Epithelial cell of proximal tubule (primary cell): ENCODE measurements at regions not wholly inside any gene's neighbourhood (a gene's known extent, or its start where the extent isn't known, plus 50 kb on each side); places are given as distances from the start of the nearest gene placed in this dataset.

ENCODE experiments used
- DNase-seq: peaks from one replicate; pipeline ENCODE4 v3.0.0-alpha.2; 2011; ENCODE audit warnings: low read depth
- H3K4me3 ChIP-seq: 2 replicates; pipeline ENCODE4 v1.5.1; 2011; ENCODE audit warnings: low read depth, mild to moderate bottlenecking, low read length
- TF ChIP-seq, protein P1 (sequence below): conservative IDR thresholded peaks from 2 replicates; pipeline ENCODE4 v1.5.1; 2012; ENCODE audit warnings: low read depth, mild to moderate bottlenecking, low read length

GRCh38 chr2:52336951-52337350, 1305.0 kb upstream of the NRXN1 start:
- H3K4me3 ChIP-seq: no peak overlapping the region
- DNase-seq: no peak
- TF ChIP-seq, protein P1, sequence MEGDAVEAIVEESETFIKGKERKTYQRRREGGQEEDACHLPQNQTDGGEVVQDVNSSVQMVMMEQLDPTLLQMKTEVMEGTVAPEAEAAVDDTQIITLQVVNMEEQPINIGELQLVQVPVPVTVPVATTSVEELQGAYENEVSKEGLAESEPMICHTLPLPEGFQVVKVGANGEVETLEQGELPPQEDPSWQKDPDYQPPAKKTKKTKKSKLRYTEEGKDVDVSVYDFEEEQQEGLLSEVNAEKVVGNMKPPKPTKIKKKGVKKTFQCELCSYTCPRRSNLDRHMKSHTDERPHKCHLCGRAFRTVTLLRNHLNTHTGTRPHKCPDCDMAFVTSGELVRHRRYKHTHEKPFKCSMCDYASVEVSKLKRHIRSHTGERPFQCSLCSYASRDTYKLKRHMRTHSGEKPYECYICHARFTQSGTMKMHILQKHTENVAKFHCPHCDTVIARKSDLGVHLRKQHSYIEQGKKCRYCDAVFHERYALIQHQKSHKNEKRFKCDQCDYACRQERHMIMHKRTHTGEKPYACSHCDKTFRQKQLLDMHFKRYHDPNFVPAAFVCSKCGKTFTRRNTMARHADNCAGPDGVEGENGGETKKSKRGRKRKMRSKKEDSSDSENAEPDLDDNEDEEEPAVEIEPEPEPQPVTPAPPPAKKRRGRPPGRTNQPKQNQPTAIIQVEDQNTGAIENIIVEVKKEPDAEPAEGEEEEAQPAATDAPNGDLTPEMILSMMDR: no peak

GRCh38 chr2:52335727-52336126, 1303.8 kb upstream of the NRXN1 start:
- H3K4me3 ChIP-seq: no peak overlapping the region
- TF ChIP-seq, protein P1: no peak
- DNase-seq: no peak

GRCh38 chr2:52334185-52334584, 1302.3 kb upstream of the NRXN1 start:
- DNase-seq: no peak
- H3K4me3 ChIP-seq: no peak overlapping the region
- TF ChIP-seq, protein P1: no peak

DNA sequence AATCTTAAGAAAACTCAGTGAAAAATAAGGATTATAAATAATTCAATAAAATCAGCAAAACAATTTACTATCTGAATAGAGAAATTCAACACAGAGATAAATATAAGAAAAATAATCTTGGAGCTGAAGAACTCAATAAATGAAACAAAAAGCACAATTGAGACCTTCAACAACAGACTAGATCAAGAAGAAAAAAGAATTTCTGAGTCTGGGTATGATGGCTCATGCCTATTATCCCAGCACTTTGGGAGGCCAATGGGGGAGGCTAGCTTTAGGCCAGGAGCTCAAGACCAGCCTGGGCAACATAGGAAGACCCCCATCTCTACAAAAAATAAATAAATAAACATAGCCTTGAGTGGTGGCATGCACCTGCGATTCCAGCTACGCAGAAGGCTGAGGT, 1295.7 kb upstream of the NRXN1 start:
- TF ChIP-seq, protein P1: no peak

DNA sequence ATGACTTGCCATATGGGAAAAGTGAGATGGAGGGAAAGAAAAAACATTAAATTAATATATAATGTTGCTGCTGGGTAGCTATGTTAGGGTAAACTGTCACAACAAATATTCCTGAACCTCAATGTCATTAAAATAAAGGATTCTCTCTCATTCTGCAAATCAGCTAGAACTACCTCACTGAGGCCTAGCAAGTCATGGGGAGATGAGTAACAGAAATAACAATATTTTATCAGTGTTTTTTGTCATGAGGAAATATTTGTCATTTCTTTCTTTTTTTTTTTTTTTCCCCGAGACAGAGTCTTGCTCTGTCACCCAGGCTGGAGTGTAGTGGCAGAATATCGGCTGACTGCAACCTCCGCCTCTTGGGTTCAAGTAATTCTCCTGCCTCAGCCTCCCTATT, 1282.3 kb upstream of the NRXN1 start:
- DNase-seq: no peak
- TF ChIP-seq, protein P1: no peak
- no peak overlapping the region for H3K4me3 ChIP-seq

More for the DNA sequence above, 1295.7 kb upstream of the NRXN1 start:
- H3K4me3 ChIP-seq: no peak overlapping the region
- no peak for DNase-seq

DNA sequence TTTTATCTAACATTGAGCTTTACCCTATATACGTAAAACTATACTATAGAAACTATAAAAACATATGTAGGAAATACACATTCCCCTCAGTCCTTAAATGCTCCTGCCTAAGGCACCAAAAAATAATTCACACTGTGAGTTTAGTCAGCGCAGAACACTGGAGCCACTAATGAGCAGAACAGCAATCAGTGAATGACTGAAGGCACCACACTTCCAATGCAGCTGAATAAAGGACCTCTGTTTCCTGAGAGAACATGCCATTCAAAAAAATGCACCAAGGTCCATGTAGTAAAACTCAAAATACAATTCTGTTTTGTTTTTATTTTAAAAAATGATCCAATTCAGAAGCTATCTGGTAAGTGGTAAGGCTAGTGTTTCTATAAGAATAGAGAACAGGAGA, 1280.6 kb upstream of the NRXN1 start:
- no peak overlapping the region for H3K4me3 ChIP-seq
- no peak for DNase-seq
- TF ChIP-seq, protein P1: no peak

GRCh38 chr2:52311862-52312261, 1279.9 kb upstream of the NRXN1 start:
- TF ChIP-seq, protein P1: no peak
- no peak overlapping the region for H3K4me3 ChIP-seq
- no peak for DNase-seq
